HEK293 (cell line): ENCODE measurements at regions not wholly inside any gene's neighbourhood (a gene's known extent, or its start where the extent isn't known, plus 50 kb on each side); places are given as distances from the start of the nearest gene placed in this dataset.
A peak's percentile ranks its signal among the peaks of the same experiment; 100 is the strongest.

Experiments
- CTCF ChIA-PET: fragments of 350-600 bp; formaldehyde crosslinking; extraction: SDS; loops from one replicate; lab custom pipeline; 2021; ENCODE audit warnings: antibody characterized with exemption; lab: Yijun Ruan, JAX
- POLR2A ChIA-PET: fragments of 300-600 bp; formaldehyde crosslinking; extraction: SDS; loops from one replicate; lab custom pipeline; 2020; ENCODE audit warnings: antibody characterized with exemption, inconsistent platforms; lab: Yijun Ruan, JAX
- H3K27ac ChIP-seq: fragments of 200-500 bp; sonication (Bioruptor generic); 2 replicates; pipeline ENCODE4 v1.5.1; 2014; ENCODE audit warnings: low read depth, low read length, control low read depth, inconsistent platforms; ENCODE audit errors: extremely low read depth
- H3K36me3 ChIP-seq, 2 experiments: fragments of 200-500 bp in 1 of 2; sonication (Bioruptor generic) in 1 of 2; 1 replicate in 1 of 2; 2 replicates in 1 of 2; pipeline ENCODE4 v1.5.1; 2014 to 2017; ENCODE audit warnings: inconsistent platforms in 2 of 2, low read length in 2 of 2; ENCODE audit not compliant: control insufficient read depth in 2 of 2, insufficient read depth in 1 of 2
- H3K4me1 ChIP-seq: fragments of 200-500 bp; sonication (Bioruptor generic); 2 replicates; pipeline ENCODE4 v1.5.1; 2014; ENCODE audit warnings: mild to moderate bottlenecking, low read length, inconsistent platforms; ENCODE audit not compliant: control insufficient read depth, insufficient read depth
- H3K4me3 ChIP-seq: 2 replicates; pipeline ENCODE4 v1.5.1; 2011; ENCODE audit warnings: low read depth, mild to moderate bottlenecking, control low read depth, low read length, moderate library complexity
- H3K9me3 ChIP-seq: fragments of 200-500 bp; sonication (Bioruptor generic); 2 replicates; pipeline ENCODE4 v1.5.1; 2014; ENCODE audit warnings: low read depth, low read length, inconsistent platforms; ENCODE audit not compliant: control insufficient read depth, insufficient read depth
- AEBP2 ChIP-seq: fragments of 450-650 bp; formaldehyde crosslinking; IDR thresholded peaks from 2 replicates; pipeline ENCODE4 v1.5.1; 2016; ENCODE audit warnings: missing biosample characterization, missing genetic modification characterization, borderline replicate concordance
- ZFP37 ChIP-seq: fragments of 450-650 bp; formaldehyde crosslinking; IDR thresholded peaks from 2 replicates; pipeline ENCODE4 v1.5.1; 2016; ENCODE audit warnings: missing biosample characterization, missing genetic modification characterization
- ZNF146 ChIP-seq: fragments of 450-650 bp; formaldehyde crosslinking; IDR thresholded peaks from 2 replicates; pipeline ENCODE4 v1.5.1; 2016; ENCODE audit warnings: missing biosample characterization, missing genetic modification characterization
- ZNF223 ChIP-seq: fragments of 450-650 bp; formaldehyde crosslinking; IDR thresholded peaks from 2 replicates; pipeline ENCODE4 v1.5.1; 2016; ENCODE audit warnings: missing biosample characterization, missing genetic modification characterization
- ZNF239 ChIP-seq: fragments of 450-650 bp; formaldehyde crosslinking; IDR thresholded peaks from 2 replicates; pipeline ENCODE4 v1.5.1; 2016; ENCODE audit warnings: missing biosample characterization, missing genetic modification characterization
- ZNF280D ChIP-seq: fragments of 450-650 bp; formaldehyde crosslinking; IDR thresholded peaks from 2 replicates; pipeline ENCODE4 v1.5.1; 2016; ENCODE audit warnings: missing biosample characterization, missing genetic modification characterization
- ZNF610 ChIP-seq: fragments of 450-650 bp; formaldehyde crosslinking; IDR thresholded peaks from 2 replicates; pipeline ENCODE4 v1.5.1; 2016; ENCODE audit warnings: missing biosample characterization, missing genetic modification characterization, borderline replicate concordance
- ZNF701 ChIP-seq: fragments of 450-650 bp; formaldehyde crosslinking; IDR thresholded peaks from 2 replicates; pipeline ENCODE4 v1.5.1; 2016; ENCODE audit warnings: missing biosample characterization, missing genetic modification characterization
- ZNF76 ChIP-seq: fragments of 450-650 bp; formaldehyde crosslinking; IDR thresholded peaks from 2 replicates; pipeline ENCODE4; 2016; ENCODE audit warnings: low read depth, missing biosample characterization, missing genetic modification characterization, borderline replicate concordance
- ZNF777 ChIP-seq: fragments of 450-650 bp; formaldehyde crosslinking; IDR thresholded peaks from 2 replicates; pipeline ENCODE4 v1.5.1; 2017; ENCODE audit warnings: missing biosample characterization, missing genetic modification characterization, borderline replicate concordance
- ZSCAN18 ChIP-seq: fragments of 450-650 bp; formaldehyde crosslinking; IDR thresholded peaks from 2 replicates; pipeline ENCODE4 v1.5.1; 2016; ENCODE audit warnings: missing biosample characterization, missing genetic modification characterization
- ZSCAN4 ChIP-seq: fragments of 450-650 bp; formaldehyde crosslinking; IDR thresholded peaks from 2 replicates; pipeline ENCODE4 v1.5.1; 2017; ENCODE audit warnings: missing biosample characterization, missing genetic modification characterization
- TF ChIP-seq, protein P1 (sequence below): fragments of 450-650 bp; formaldehyde crosslinking; IDR thresholded peaks from 2 replicates; pipeline ENCODE4 v1.5.1; 2016; ENCODE audit warnings: missing biosample characterization, missing genetic modification characterization, borderline replicate concordance
- TF ChIP-seq, protein P2 (sequence below): fragments of 450-650 bp; formaldehyde crosslinking; IDR thresholded peaks from 2 replicates; pipeline ENCODE4 v1.5.1; 2016; ENCODE audit warnings: missing biosample characterization, missing genetic modification characterization
- TF ChIP-seq, protein P3 (sequence below): fragments of 450-650 bp; formaldehyde crosslinking; IDR thresholded peaks from 2 replicates; pipeline ENCODE4 v1.5.1; 2016; ENCODE audit warnings: missing biosample characterization, missing genetic modification characterization

- TF ChIP-seq, protein P1, sequence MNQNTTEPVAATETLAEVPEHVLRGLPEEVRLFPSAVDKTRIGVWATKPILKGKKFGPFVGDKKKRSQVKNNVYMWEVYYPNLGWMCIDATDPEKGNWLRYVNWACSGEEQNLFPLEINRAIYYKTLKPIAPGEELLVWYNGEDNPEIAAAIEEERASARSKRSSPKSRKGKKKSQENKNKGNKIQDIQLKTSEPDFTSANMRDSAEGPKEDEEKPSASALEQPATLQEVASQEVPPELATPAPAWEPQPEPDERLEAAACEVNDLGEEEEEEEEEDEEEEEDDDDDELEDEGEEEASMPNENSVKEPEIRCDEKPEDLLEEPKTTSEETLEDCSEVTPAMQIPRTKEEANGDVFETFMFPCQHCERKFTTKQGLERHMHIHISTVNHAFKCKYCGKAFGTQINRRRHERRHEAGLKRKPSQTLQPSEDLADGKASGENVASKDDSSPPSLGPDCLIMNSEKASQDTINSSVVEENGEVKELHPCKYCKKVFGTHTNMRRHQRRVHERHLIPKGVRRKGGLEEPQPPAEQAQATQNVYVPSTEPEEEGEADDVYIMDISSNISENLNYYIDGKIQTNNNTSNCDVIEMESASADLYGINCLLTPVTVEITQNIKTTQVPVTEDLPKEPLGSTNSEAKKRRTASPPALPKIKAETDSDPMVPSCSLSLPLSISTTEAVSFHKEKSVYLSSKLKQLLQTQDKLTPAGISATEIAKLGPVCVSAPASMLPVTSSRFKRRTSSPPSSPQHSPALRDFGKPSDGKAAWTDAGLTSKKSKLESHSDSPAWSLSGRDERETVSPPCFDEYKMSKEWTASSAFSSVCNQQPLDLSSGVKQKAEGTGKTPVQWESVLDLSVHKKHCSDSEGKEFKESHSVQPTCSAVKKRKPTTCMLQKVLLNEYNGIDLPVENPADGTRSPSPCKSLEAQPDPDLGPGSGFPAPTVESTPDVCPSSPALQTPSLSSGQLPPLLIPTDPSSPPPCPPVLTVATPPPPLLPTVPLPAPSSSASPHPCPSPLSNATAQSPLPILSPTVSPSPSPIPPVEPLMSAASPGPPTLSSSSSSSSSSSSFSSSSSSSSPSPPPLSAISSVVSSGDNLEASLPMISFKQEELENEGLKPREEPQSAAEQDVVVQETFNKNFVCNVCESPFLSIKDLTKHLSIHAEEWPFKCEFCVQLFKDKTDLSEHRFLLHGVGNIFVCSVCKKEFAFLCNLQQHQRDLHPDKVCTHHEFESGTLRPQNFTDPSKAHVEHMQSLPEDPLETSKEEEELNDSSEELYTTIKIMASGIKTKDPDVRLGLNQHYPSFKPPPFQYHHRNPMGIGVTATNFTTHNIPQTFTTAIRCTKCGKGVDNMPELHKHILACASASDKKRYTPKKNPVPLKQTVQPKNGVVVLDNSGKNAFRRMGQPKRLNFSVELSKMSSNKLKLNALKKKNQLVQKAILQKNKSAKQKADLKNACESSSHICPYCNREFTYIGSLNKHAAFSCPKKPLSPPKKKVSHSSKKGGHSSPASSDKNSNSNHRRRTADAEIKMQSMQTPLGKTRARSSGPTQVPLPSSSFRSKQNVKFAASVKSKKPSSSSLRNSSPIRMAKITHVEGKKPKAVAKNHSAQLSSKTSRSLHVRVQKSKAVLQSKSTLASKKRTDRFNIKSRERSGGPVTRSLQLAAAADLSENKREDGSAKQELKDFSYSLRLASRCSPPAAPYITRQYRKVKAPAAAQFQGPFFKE = no peak
- TF ChIP-seq ZNF610 (tag by site-specific recombination) (no peak), ZFP37 (tag by site-specific recombination) (no peak), ZNF76 (tag by site-specific recombination) (no peak), ZNF223 (tag by site-specific recombination) (no peak), ZNF239 (tag by site-specific recombination) (no peak)
Observed at GRCh38 chr20:59512651-59513050, 91.7 kb upstream of the PHACTR3 start (continued).

- Histone ChIP-seq H3K4me3 (no peak overlapping the region), H3K9me3 (no peaks in the 10 kb centered on the region), H3K4me1 (no peaks in the 10 kb centered on the region), H3K36me3 (no peaks in the 10 kb centered on the region)
- CTCF ChIA-PET = interaction anchor here (0.6 to 6.5 kb wide), 11 partner anchors 7 to 894 kb away, joined by 3 to 97 read pairs (median 5); no protein-coding TSS in a partner anchor
- POLR2A ChIA-PET = no interaction called here
- TF ChIP-seq ZNF146 (tag by site-specific recombination) (no peak), AEBP2 (no peak)
- TF ChIP-seq, all 188 proteins: peak for 0
- no peak overlapping the region for H3K27ac ChIP-seq
Observed at GRCh38 chr20:59514554-59514953, 89.8 kb upstream of the PHACTR3 start.

- ChIA-PET CTCF (interaction anchor here (0.6 to 6.5 kb wide), 16 partner anchors 8 to 1084 kb away, joined by 3 to 97 read pairs (median 3); no protein-coding TSS in a partner anchor), POLR2A (no interaction called here)
- no peaks in the 10 kb centered on the region for H3K4me1 ChIP-seq
- H3K9me3 ChIP-seq = no peaks in the 10 kb centered on the region
- H3K36me3 ChIP-seq = no peaks in the 10 kb centered on the region
- H3K4me3 ChIP-seq = no peak overlapping the region
- no peak overlapping the region for H3K27ac ChIP-seq
- TF ChIP-seq ZNF76 (tag by site-specific recombination) = 0 out of 2 replicates have a peak, but pooled peaks have one; percentile 30
- TF ChIP-seq, protein P2, sequence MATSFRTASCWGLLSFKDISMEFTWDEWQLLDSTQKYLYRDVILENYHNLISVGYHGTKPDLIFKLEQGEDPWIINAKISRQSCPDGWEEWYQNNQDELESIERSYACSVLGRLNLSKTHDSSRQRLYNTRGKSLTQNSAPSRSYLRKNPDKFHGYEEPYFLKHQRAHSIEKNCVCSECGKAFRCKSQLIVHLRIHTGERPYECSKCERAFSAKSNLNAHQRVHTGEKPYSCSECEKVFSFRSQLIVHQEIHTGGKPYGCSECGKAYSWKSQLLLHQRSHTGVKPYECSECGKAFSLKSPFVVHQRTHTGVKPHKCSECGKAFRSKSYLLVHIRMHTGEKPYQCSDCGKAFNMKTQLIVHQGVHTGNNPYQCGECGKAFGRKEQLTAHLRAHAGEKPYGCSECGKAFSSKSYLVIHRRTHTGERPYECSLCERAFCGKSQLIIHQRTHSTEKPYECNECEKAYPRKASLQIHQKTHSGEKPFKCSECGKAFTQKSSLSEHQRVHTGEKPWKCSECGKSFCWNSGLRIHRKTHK (tag by site-specific recombination) = no peak
- TF ChIP-seq ZSCAN18 (tag by site-specific recombination) = no peak
- TF ChIP-seq ZNF280D (tag by site-specific recombination) = no peak
- TF ChIP-seq ZNF701 (tag by site-specific recombination) = no peak
- TF ChIP-seq ZNF777 (tag by site-specific recombination) = no peak
- TF ChIP-seq, protein P3, sequence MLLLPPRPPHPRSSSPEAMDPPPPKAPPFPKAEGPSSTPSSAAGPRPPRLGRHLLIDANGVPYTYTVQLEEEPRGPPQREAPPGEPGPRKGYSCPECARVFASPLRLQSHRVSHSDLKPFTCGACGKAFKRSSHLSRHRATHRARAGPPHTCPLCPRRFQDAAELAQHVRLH (tag by site-specific recombination) = no peak
- no peak for TF ChIP-seq ZSCAN4 (tag by site-specific recombination)
Observed at GRCh38 chr20:59515013-59515905, 89.1 kb upstream of the PHACTR3 start.
